HUDEP-2 (cell line): ENCODE measurements at regions not wholly inside any gene's neighbourhood (a gene's known extent, or its start where the extent isn't known, plus 50 kb on each side); places are given as distances from the start of the nearest gene placed in this dataset.

ENCODE experiments used
- DNase-seq, 76 experiments: peaks; one replicate each; lab custom pipeline; 2025; ENCODE audit not compliant: unreplicated experiment in 76 of 76; lab: John Stamatoyannopoulos, UW

- peak in 6 of 76 experiments; percentile 4 to 21 (median 8) for DNase-seq
Observed at GRCh38 chr1:65059930-65060538, 88.0 kb upstream of the AK4 start.

DNA sequence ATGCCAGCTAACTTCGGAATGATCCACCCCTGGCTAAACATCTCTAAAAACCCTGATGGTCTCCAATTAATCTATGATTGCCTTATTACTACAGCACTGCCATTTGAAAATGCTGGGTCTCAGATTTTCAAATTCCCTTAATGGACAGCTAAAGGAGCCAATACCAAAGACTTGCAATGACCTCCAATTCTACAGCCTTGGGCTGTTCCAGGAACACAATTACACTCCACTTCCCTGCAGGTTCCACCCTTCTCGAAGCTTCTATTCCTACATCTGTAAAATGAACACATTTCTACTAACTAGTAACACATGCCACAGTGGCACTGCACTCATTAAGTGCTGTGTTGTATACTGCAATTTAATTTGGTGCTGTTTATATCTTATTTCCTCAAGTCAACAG lies 85.7 kb upstream of the AK4 start:
- no peak for DNase-seq

GRCh38 chr1:65063025-65063424 lies 85.0 kb upstream of the AK4 start:
- DNase-seq = no peak

GRCh38 chr1:65064981-65065380 lies 83.0 kb upstream of the AK4 start:
- DNase-seq = no peak

DNA sequence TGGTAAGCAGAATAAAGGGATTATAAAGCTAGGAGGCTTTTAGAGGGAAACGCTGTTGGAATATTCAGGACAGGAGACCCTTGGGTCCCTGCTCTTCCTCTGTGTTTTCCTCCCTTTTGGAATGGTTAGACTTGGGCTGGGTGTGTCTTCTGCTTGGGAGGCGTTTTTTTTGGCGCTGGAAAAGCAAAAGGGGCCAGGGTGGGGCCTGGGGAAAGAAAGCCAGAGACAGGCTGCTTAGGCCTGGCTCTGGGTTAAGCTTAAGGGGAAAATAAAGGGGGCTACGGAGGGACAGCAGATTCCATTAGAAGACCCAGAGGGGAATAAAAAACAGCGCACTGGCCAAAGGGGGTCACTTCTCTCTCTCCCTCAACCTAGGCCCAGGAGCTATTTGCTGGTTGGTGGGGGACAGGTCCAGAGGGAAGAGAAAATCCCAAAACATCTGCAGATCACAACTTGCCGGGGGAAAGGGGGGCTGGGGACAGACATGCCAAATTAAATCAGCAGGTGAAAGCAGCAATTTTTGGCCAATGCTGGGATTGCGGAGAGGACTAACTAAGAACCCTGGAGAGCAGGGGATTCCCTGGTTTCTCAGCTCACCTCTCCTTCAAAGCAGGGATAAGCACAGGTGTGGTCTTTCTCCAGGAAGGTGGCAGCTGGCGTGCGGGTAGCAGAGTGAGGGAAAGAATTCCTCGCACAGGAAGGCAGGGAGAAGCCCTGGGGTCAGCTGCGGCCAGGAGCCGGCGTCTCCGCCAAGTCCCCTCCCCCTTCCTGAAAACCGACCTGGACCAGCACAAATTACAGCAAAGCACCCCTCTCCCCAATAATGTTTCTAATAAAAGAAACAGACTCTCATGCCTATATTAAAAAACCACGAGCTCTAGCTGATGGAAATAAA lies 82.2 kb upstream of the AK4 start:
- no peak for DNase-seq

DNA sequence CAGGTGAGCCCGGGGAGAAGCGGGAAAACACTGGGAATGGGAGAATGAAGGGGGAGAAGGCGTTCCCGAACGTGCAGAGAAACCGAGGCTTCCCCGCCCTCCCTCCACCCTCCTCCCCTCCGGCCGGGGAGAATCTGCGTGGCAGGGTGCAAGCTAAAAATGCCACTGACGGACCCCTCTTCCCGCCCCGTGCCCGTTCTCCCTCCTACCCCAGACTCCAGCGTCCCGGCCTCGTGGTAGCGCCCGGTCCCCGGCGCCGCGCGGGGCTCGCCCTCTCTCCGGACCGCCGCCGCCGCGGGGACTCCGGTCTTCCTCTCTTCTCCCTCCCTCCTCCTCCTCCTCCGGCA lies 81.6 kb upstream of the AK4 start:
- peak in 1 of 76 experiments; percentile 40 for DNase-seq

- DNase-seq = peak in 73 of 76 experiments; percentile 30 to 84 (median 70)
Observed at GRCh38 chr1:65066766-65067490, 81.1 kb upstream of the AK4 start.

DNA sequence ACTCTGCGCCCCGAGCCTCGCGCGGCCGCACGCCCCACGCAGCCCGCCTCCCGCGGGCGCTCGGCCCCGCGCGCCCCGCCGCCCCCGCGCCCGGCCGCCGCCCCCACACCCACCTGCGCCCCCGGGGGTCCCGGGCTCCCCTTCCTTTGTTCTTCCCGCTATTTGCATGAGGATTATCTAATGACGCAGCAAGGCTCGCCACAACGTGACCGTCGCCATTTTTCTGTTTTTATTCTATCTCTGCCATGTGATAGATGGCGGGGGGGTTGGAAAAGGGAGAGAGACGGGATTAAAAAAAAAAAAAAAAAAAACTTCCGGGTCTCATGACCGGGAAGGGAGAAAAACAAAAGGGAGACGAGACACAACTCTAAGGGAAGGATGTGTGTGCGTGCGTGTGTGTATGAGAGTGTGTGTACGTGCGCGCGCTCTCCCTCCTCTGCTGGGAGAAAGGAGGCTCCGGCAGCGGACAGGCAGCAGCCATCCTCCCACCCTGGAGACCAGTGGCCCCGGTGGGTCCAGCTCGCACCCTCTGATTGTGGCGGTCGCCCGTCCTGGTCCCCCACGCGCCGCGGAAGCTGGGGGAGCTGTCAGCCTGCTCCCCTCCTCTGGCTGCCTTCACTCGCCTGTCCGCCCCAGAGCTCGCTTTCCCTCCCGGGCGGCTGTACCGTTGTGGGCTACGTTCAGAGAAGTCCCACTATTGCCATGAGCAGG lies 80.4 kb upstream of the AK4 start:
- DNase-seq = peak in 64 of 76 experiments; percentile 8 to 70 (median 45)

DNA sequence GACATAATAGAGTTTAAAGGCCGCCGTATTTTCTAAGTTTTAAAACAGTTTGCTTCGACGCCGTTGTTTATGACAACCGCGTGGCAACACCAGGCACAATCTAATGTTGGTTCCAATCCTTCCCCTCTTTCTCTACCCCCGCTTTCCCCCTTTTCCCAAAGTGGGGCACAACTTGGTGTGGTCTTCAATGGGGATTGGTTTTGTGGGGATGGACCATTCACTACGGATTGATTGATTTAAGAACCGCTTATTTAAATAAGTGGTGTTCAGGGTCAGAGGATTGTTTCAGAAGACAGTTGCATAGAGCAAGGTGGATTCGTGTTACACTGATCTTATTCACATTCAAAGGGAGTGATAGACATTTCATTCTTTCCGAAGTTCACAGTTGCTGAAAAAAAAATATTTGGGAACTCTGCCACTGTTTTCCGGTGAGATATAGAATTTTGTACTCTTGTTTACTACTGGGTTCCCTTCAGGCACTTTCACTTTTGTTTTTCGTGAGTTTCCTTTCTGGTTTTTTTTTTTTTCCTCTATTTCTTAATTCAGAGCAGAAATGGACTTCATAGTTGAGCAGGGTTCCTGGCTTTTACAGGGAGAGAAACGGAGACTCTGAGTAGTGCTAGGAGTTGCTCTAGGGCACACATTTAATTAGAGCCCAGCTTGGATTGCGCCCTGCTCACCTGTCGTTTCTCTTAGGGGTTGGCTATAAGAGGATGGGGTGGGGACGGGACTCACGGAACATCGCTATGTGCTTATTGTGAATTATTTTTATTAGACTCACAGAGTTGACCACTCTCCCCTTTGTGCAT lies 79.6 kb upstream of the AK4 start:
- DNase-seq = peak in 17 of 76 experiments; percentile 10 to 70 (median 26)

- DNase-seq = peak in 1 of 76 experiments; percentile 39
Observed at GRCh38 chr1:65069011-65069565, 78.9 kb upstream of the AK4 start.

DNA sequence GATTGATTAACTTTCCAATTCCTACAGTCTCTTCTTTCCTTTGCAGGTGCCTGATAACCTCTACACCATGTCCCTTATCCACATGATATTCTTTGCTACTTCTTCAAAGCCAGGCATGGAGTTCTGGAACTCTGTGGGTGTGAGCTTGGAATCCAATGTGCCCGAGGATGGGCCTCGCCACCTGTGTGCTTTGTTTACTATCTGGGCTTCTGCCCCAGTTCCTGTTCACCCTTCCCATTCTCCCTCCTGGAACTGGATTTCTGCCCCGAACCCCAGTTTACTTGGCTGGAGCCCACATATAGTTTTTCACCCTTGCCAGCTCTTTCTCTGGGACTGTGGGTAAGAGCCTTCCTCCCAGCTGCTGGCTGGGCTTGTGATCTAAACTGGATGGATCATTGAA lies 75.2 kb upstream of the AK4 start:
- no peak for DNase-seq

GRCh38 chr1:65075123-65075976 lies 72.7 kb upstream of the AK4 start:
- DNase-seq = peak in 47 of 76 experiments; percentile 5 to 67 (median 39)

- no peak for DNase-seq
Observed at GRCh38 chr1:65077369-65077768, 70.6 kb upstream of the AK4 start.

GRCh38 chr1:65079941-65080340 lies 68.1 kb upstream of the AK4 start:
- DNase-seq = no peak

- DNase-seq = no peak
Observed at GRCh38 chr1:65082346-65083040, 65.5 kb upstream of the AK4 start.

DNA sequence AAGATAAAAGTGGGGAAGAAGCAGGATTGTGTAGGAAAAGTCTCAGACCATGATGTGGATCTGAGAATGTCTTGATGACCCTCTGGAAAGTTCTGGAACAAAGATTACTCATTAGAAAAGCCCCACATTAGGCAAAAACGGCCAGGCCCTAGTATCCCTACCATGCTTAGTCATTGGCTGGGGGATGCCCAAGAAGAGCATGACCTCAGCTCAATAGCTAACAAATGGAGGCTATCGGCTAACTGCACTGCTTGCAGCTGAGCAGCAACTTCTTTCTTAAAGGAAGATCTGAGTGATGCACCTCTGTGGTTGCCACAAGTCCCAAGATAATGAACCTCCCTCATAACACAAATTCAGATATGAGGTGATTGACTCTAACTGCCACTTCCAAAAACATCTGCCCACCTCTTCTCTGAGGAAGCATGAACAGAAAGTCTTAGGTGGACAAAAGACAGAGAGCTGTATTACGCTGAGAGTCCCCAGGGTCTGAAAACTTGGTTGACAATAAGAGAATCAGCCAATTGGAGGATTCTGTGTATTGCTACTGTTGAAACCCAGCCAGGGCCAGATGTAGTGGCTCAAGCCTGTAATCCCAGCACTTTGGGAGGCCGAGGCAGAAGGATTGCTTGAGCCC lies 64.6 kb upstream of the AK4 start:
- peak in 8 of 76 experiments; percentile 16 to 50 (median 34) for DNase-seq

DNA sequence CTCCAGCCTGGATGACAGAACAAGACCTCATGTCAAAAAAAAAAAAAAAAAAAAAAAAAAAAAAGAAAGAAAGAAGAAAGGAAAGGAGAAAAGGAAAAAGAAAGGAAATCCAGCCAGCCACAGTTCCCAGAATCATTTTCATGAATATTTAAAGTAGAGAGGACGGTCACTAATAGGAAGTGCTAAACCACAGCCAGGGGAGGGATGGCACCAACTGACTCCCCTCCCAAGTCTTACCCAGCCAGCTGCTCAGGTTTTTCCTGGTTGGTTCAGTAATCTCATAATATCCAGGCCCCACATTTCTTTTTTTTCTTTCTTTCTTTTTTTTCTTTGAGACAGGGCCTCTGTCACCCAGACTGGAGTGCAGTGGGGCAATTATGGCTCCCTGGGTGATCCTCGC lies 63.9 kb upstream of the AK4 start:
- no peak for DNase-seq

DNA sequence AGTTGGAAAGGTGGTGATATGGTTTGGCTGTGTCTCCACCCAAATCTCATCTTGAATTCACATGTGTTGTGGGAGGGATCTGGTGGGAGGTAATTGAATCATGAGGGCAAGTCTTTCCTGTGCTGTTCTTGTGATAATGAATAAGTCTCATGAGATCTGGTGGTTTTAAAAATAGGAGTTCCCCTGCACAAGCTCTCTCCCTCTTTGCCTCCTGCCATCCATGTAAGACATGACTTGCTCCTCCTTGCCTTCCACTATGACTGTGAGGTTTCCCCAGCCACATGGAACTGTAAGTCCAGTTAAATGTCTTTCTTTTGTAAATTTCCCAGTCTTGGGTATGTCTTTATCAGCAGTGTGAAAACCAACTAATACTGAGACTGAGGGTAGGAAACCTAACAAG lies 60.5 kb upstream of the AK4 start:
- DNase-seq = peak in 4 of 76 experiments; percentile 6 to 40 (median 9)
